MM.1S (cell line): ENCODE measurements at regions not wholly inside any gene's neighbourhood (a gene's known extent, or its start where the extent isn't known, plus 50 kb on each side); places are given as distances from the start of the nearest gene placed in this dataset.

Experiments used
- DNase-seq: peaks from one replicate; pipeline ENCODE4 v3.0.0-alpha.2; 2015
- H2AFZ ChIP-seq: fragments of 300-600 bp; sonication (generic); 2 replicates; pipeline ENCODE4 v1.6.0; 2016; ENCODE audit warnings: antibody characterized with exemption, low read length
- H3F3A ChIP-seq: fragments of 300-600 bp; sonication (generic); 2 replicates; pipeline ENCODE4 v1.6.1; 2016; ENCODE audit warnings: mild to moderate bottlenecking, antibody characterized with exemption, low read length, moderate library complexity, mixed read lengths; ENCODE audit not compliant: insufficient read depth
- H3K27ac ChIP-seq: fragments of 300-600 bp; sonication (generic); 2 replicates; pipeline ENCODE4 v1.5.1; 2016; ENCODE audit warnings: mild to moderate bottlenecking, low read length
- H3K27me3 ChIP-seq: fragments of 300-600 bp; sonication (generic); replicated peaks from 2 replicates; pipeline ENCODE4 v1.6.0; 2016; ENCODE audit warnings: low read length; ENCODE audit not compliant: insufficient read depth
- H3K36me3 ChIP-seq: fragments of 300-600 bp; sonication (generic); replicated peaks from 2 replicates; pipeline ENCODE4 v1.6.1; 2016; ENCODE audit warnings: mild to moderate bottlenecking, low read length, mixed read lengths; ENCODE audit not compliant: insufficient read depth
- H3K4me1 ChIP-seq: fragments of 300-600 bp; sonication (generic); 2 replicates; pipeline ENCODE4 v1.6.1; 2016; ENCODE audit warnings: low read length, mixed read lengths
- H3K4me2 ChIP-seq: fragments of 300-600 bp; sonication (generic); 2 replicates; pipeline ENCODE4 v1.6.0; 2016; ENCODE audit warnings: low read depth, low read length
- H3K4me3 ChIP-seq: fragments of 300-600 bp; sonication (generic); 2 replicates; pipeline ENCODE4 v1.5.1; 2016; ENCODE audit warnings: low read length, mixed read lengths
- H3K79me2 ChIP-seq: fragments of 300-600 bp; sonication (generic); 2 replicates; pipeline ENCODE4 v1.6.1; 2016; ENCODE audit warnings: mixed run types, low read length, mixed read lengths
- H3K9ac ChIP-seq: fragments of 300-600 bp; sonication (generic); 2 replicates; pipeline ENCODE4 v1.6.1; 2016; ENCODE audit warnings: low read length, mixed read lengths
- H3K9me2 ChIP-seq: fragments of 300-600 bp; sonication (generic); replicated peaks from 2 replicates; pipeline ENCODE4 v1.6.1; 2016; ENCODE audit warnings: mild to moderate bottlenecking, low read length, mixed read lengths; ENCODE audit not compliant: insufficient read depth
- H3K9me3 ChIP-seq: fragments of 300-600 bp; sonication (generic); replicated peaks from 2 replicates; pipeline ENCODE4 v1.6.1; 2016; ENCODE audit warnings: mild to moderate bottlenecking, low read length, mixed read lengths; ENCODE audit not compliant: insufficient read depth
- H4K20me1 ChIP-seq: fragments of 300-600 bp; sonication (generic); 2 replicates; pipeline ENCODE4 v1.6.1; 2016; ENCODE audit warnings: mild to moderate bottlenecking, low read length, moderate library complexity, mixed read lengths; ENCODE audit not compliant: insufficient read depth
- CTCF ChIP-seq: fragments of 300-600 bp; sonication (generic); IDR thresholded peaks from 2 replicates; pipeline ENCODE4 v1.5.1; 2016; ENCODE audit warnings: antibody characterized with exemption, low read length, mixed read lengths
- EZH2 ChIP-seq: fragments of 300-600 bp; sonication (generic); optimal IDR thresholded peaks from 2 replicates; pipeline ENCODE3; 2017; ENCODE audit warnings: low read depth, mild to moderate bottlenecking, antibody characterized with exemption, low read length, mixed read lengths
- EZH2phosphoT487 ChIP-seq: fragments of 300-600 bp; sonication (generic); IDR thresholded peaks from 2 replicates; pipeline ENCODE4 v1.6.1; 2018; ENCODE audit warnings: antibody characterized with exemption, low read length

- DNase-seq: no peak
- H3K27me3 ChIP-seq: peaks cover 39% of the 10 kb centered on the region
- no peak overlapping the region for H3K9ac ChIP-seq
- no peaks in the 10 kb centered on the region for H3K9me3 ChIP-seq
- H2AFZ ChIP-seq: no peak overlapping the region
- no peak overlapping the region for H3K4me3 ChIP-seq
- H4K20me1 ChIP-seq: no peaks in the 10 kb centered on the region
- H3K4me2 ChIP-seq: no peak overlapping the region
- H3K79me2 ChIP-seq: no peaks in the 10 kb centered on the region
- H3K4me1 ChIP-seq: no peaks in the 10 kb centered on the region
- no peaks in the 10 kb centered on the region for H3F3A ChIP-seq
- H3K36me3 ChIP-seq: no peaks in the 10 kb centered on the region
- H3K9me2 ChIP-seq: no peaks in the 10 kb centered on the region
- TF ChIP-seq EZH2 (no peak), EZH2phosphoT487 (no peak), CTCF (no peak)
- no peak overlapping the region for H3K27ac ChIP-seq
Measured at GRCh38 chr3:10625323-10625722, 119.9 kb upstream of the ATP2B2 start.

- H3K4me1 ChIP-seq: no peaks in the 10 kb centered on the region
- no peaks in the 10 kb centered on the region for H3K79me2 ChIP-seq
- H3K9me2 ChIP-seq: no peaks in the 10 kb centered on the region
- H3K27ac ChIP-seq: no peak overlapping the region
- DNase-seq: no peak
- H4K20me1 ChIP-seq: no peaks in the 10 kb centered on the region
- H3F3A ChIP-seq: no peaks in the 10 kb centered on the region
- H3K4me2 ChIP-seq: no peak overlapping the region
- H3K4me3 ChIP-seq: no peak overlapping the region
- H2AFZ ChIP-seq: no peak overlapping the region
- TF ChIP-seq EZH2phosphoT487 (no peak), CTCF (no peak), EZH2 (no peak)
- H3K9me3 ChIP-seq: no peaks in the 10 kb centered on the region
- peaks cover 31% of the 10 kb centered on the region for H3K27me3 ChIP-seq
- no peaks in the 10 kb centered on the region for H3K36me3 ChIP-seq
- H3K9ac ChIP-seq: no peak overlapping the region
Measured at GRCh38 chr3:10627884-10628572, 122.6 kb upstream of the ATP2B2 start.

GRCh38 chr3:10628891-10629670 is 123.7 kb upstream of the ATP2B2 start:
- H3K4me2 ChIP-seq: no peak overlapping the region
- H3K9me2 ChIP-seq: no peaks in the 10 kb centered on the region
- peaks cover 31% of the 10 kb centered on the region; the same call in 1 of the 2 replicates for H3K27me3 ChIP-seq
- no peaks in the 10 kb centered on the region for H3F3A ChIP-seq
- H3K4me3 ChIP-seq: no peak overlapping the region
- H3K79me2 ChIP-seq: no peaks in the 10 kb centered on the region
- TF ChIP-seq EZH2phosphoT487: no peak
- TF ChIP-seq CTCF: no peak
- TF ChIP-seq EZH2: no peak
- H2AFZ ChIP-seq: no peak overlapping the region
- no peak for DNase-seq
- no peaks in the 10 kb centered on the region for H4K20me1 ChIP-seq
- H3K4me1 ChIP-seq: no peaks in the 10 kb centered on the region
- H3K27ac ChIP-seq: no peak overlapping the region
- no peaks in the 10 kb centered on the region for H3K36me3 ChIP-seq
- no peak overlapping the region for H3K9ac ChIP-seq
- H3K9me3 ChIP-seq: no peaks in the 10 kb centered on the region
